ENCODE measurements at regions not wholly inside any gene's neighbourhood (a gene's known extent, or its start where the extent isn't known, plus 50 kb on each side); places are given as distances from the start of the nearest gene placed in this dataset.

- H4K20me1 ChIP-seq (ENCODE audit: low read depth, low read length), result no peaks in the 10 kb centered on the region
- no peak overlapping the region for H3K9ac ChIP-seq (ENCODE audit: low read length)
- H2AFZ ChIP-seq (ENCODE audit: low read depth, low read length, severe bottlenecking), result no peak overlapping the region
- no peaks in the 10 kb centered on the region for H3K27me3 ChIP-seq (ENCODE audit: low read length)
- H3K4me2 ChIP-seq (ENCODE audit: low read depth, low read length, poor library complexity, severe bottlenecking), result no peak overlapping the region
- no peaks in the 10 kb centered on the region for H3K9me2 ChIP-seq (replicated peaks; ENCODE audit: insufficient read depth, low read length)
- no peaks in the 10 kb centered on the region for H3F3A ChIP-seq (ENCODE audit: insufficient read depth)
- H3K4me3 ChIP-seq (ENCODE audit: insufficient read depth, low read length, poor library complexity, severe bottlenecking), result no peak overlapping the region
- TF ChIP-seq CTCF (IDR thresholded peaks at IDR 0.05; ENCODE audit: insufficient read depth, low read length, poor library complexity, severe bottlenecking) (no peak), EZH2phosphoT487 (conservative IDR thresholded peaks at IDR 0.05; ENCODE audit: low read length) (no peak)
- no peaks in the 10 kb centered on the region for H3K9me3 ChIP-seq (ENCODE audit: insufficient read depth, low read length)
- no peaks in the 10 kb centered on the region for H3K79me2 ChIP-seq (ENCODE audit: insufficient read depth, low read length)
- H3K36me3 ChIP-seq (ENCODE audit: low read length), result no peaks in the 10 kb centered on the region
- no peak overlapping the region for H3K27ac ChIP-seq (ENCODE audit: low read depth, low read length)
These were observed 76.0 kb downstream of the CHD9NB start for GRCh38 chr16:52976539-52977167.

DNA sequence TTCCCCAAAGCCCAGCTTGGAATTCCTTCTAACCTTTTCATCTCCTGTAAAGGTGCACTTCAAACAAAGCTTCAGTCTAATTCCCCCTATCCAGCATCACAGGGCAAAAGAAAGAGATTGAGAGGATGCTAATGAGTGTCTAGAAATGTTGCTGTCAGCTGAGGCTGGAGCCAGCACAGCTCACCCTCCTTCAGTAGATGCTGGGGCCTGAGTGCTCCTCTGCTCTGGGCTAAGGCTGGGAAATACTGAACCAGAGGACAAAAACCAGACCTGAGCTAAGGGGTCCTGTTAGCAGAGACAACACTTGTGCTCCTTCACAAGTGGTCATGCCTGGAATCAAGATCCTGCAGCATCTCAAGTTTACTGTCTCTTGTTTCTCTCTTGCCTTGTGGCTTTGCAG lies 85.0 kb downstream of the CHD9NB start:
- Histone ChIP-seq H3K9me2 (replicated peaks; ENCODE audit: insufficient read depth, low read length) (no peaks in the 10 kb centered on the region), H3K27me3 (ENCODE audit: low read length) (no peaks in the 10 kb centered on the region), H3F3A (ENCODE audit: insufficient read depth) (no peaks in the 10 kb centered on the region), H3K9ac (ENCODE audit: low read length) (no peak overlapping the region), H3K79me2 (ENCODE audit: insufficient read depth, low read length) (no peaks in the 10 kb centered on the region), H3K36me3 (ENCODE audit: low read length) (no peaks in the 10 kb centered on the region), H3K4me3 (ENCODE audit: insufficient read depth, low read length, poor library complexity, severe bottlenecking) (no peak overlapping the region), H3K27ac (ENCODE audit: low read depth, low read length) (no peak overlapping the region), H2AFZ (ENCODE audit: low read depth, low read length, severe bottlenecking) (no peak overlapping the region), H3K9me3 (ENCODE audit: insufficient read depth, low read length) (no peaks in the 10 kb centered on the region), H3K4me2 (ENCODE audit: low read depth, low read length, poor library complexity, severe bottlenecking) (no peak overlapping the region), H4K20me1 (ENCODE audit: low read depth, low read length) (no peaks in the 10 kb centered on the region)
- TF ChIP-seq EZH2phosphoT487 (conservative IDR thresholded peaks at IDR 0.05; ENCODE audit: low read length) (no peak), CTCF (IDR thresholded peaks at IDR 0.05; ENCODE audit: insufficient read depth, low read length, poor library complexity, severe bottlenecking) (no peak)

DNA sequence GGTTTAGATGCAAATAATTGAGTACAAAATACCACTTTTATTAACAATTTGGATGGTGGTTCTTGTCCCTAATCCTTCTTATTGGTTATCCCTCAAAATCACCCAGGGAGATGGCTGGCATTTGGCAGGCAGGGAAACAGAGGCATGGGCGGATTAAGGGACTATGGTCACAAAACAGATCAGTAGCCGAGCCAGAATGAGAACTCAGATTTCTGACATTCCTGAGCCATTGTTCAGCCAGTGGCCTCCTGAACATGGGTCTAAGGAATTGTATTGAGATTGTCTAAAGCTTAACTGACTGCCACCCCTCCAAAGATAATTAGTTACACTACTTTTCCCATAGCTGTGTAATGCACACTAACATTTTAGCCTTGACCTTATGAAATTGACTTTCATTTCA lies 88.4 kb downstream of the CHD9NB start:
- no peaks in the 10 kb centered on the region for H3K27me3 ChIP-seq (ENCODE audit: low read length)
- no peak overlapping the region for H3K4me2 ChIP-seq (ENCODE audit: low read depth, low read length, poor library complexity, severe bottlenecking)
- no peaks in the 10 kb centered on the region for H3K9me3 ChIP-seq (ENCODE audit: insufficient read depth, low read length)
- H3F3A ChIP-seq (ENCODE audit: insufficient read depth), result no peaks in the 10 kb centered on the region
- no peaks in the 10 kb centered on the region for H3K36me3 ChIP-seq (ENCODE audit: low read length)
- no peak overlapping the region for H2AFZ ChIP-seq (ENCODE audit: low read depth, low read length, severe bottlenecking)
- H3K4me3 ChIP-seq (ENCODE audit: insufficient read depth, low read length, poor library complexity, severe bottlenecking), result no peak overlapping the region
- H3K9ac ChIP-seq (ENCODE audit: low read length), result no peak overlapping the region
- H3K9me2 ChIP-seq (replicated peaks; ENCODE audit: insufficient read depth, low read length), result no peaks in the 10 kb centered on the region
- H3K79me2 ChIP-seq (ENCODE audit: insufficient read depth, low read length), result no peaks in the 10 kb centered on the region
- no peak overlapping the region for H3K27ac ChIP-seq (ENCODE audit: low read depth, low read length)
- TF ChIP-seq CTCF (IDR thresholded peaks at IDR 0.05; ENCODE audit: insufficient read depth, low read length, poor library complexity, severe bottlenecking) (no peak), EZH2phosphoT487 (conservative IDR thresholded peaks at IDR 0.05; ENCODE audit: low read length) (no peak)
- H4K20me1 ChIP-seq (ENCODE audit: low read depth, low read length), result no peaks in the 10 kb centered on the region

Measured in SU-DHL-6 (cell line).